NB4 (cell line): ENCODE measurements at regions not wholly inside any gene's neighbourhood (a gene's known extent, or its start where the extent isn't known, plus 50 kb on each side); places are given as distances from the start of the nearest gene placed in this dataset.

ENCODE experiments used
- CTCF ChIP-seq: IDR thresholded peaks from one replicate; pipeline ENCODE4 v1.5.1; 2012; ENCODE audit warnings: low read depth, low read length
- POLR2A ChIP-seq: IDR thresholded peaks from 2 replicates; pipeline ENCODE4 v1.6.1; 2011; ENCODE audit warnings: mild to moderate bottlenecking; ENCODE audit not compliant: insufficient read length; ENCODE audit errors: extremely low read depth

- TF ChIP-seq CTCF = peak; percentile 79
- TF ChIP-seq POLR2A = no peak
These were observed 96.4 kb upstream of the SHISA6 start for GRCh38 chr17:11144358-11145233.
